Left lung (tissue), 4 donors: ENCODE measurements at regions not wholly inside any gene's neighbourhood (a gene's known extent, or its start where the extent isn't known, plus 50 kb on each side); places are given as distances from the start of the nearest gene placed in this dataset.
"Not testable (repeated sequence)": the region's sequence is repeated elsewhere in the genome, so short reads cannot be mapped to it uniquely, and the experiment has no call there.

Source experiments
- ATAC-seq: fragments of 200-7000 bp; cut with Tn5 transposase; one replicate; pipeline ENCODE4 v1.9.1; 2020; ENCODE audit warnings: moderate library complexity
- DNase-seq, 4 donors: peaks; one replicate each; pipeline ENCODE4 v3.0.0-alpha.2; 2013 to 2020
- H3K27ac ChIP-seq, 2 donors: fragments of 200-600 bp; sonication (generic) in 1 of 2; one replicate each; pipeline versions ENCODE4 v1.5.0 to v1.8.0; 2020 to 2021
- H3K27me3 ChIP-seq, 2 donors: fragments of 200-600 bp; sonication (generic) in 1 of 2; one replicate each; pipeline versions ENCODE4 v1.5.0 to v1.8.0; 2020 to 2021
- H3K36me3 ChIP-seq, 2 donors: fragments of 200-600 bp; sonication (generic) in 1 of 2; one replicate each; pipeline versions ENCODE4 v1.5.0 to v1.8.0; 2020 to 2021
- H3K4me1 ChIP-seq, 2 donors: fragments of 200-600 bp; one replicate each; pipeline ENCODE4 v1.8.0; 2021
- H3K4me3 ChIP-seq, 2 donors: fragments of 200-600 bp; sonication (generic) in 1 of 2; one replicate each; pipeline versions ENCODE4 v1.5.0 to v1.8.0; 2020 to 2021; ENCODE audit warnings: mild to moderate bottlenecking in 1 of 2
- H3K9me3 ChIP-seq, 2 donors: fragments of 200-600 bp; sonication (generic) in 1 of 2; one replicate each; pipeline versions ENCODE4 v1.5.0 to v1.8.0; 2020 to 2021
- CTCF ChIP-seq, 2 donors: fragments of 200-600 bp; sonication (generic) in 1 of 2; IDR thresholded peaks; one replicate each; pipeline versions ENCODE4 v1.5.0 to v1.8.0; 2021; ENCODE audit warnings: antibody characterized with exemption in 2 of 2
- intact Hi-C, 2 donors: fragments of 100-400 bp; cut with DNase I; formaldehyde crosslinking; loops; one replicate each; pipeline versions ENCODE4 v1.11.2 to v1.14.2; 2022
- donor health status: DM: no; HTN: yes; CAD: no.
- donor health status: DM: no; HTN: no; CAD: no.

- Histone ChIP-seq H3K4me3 (no peak overlapping the region), H3K36me3 (no peaks in the 10 kb centered on the region), H3K27me3 (no peaks in the 10 kb centered on the region), H3K4me1 (no peaks in the 10 kb centered on the region), H3K27ac (no peak overlapping the region), H3K9me3 (no peaks in the 10 kb centered on the region)
- intact Hi-C loops = no loop called here
- ATAC-seq = no peak
- no peak for TF ChIP-seq CTCF (IDR thresholded peaks at IDR 0.05)
- DNase-seq = no peak
Observed at GRCh38 chr9:22838266-22838665, 391.6 kb downstream of the DMRTA1 start.

- H3K4me1 ChIP-seq = no peaks in the 10 kb centered on the region
- no peaks in the 10 kb centered on the region for H3K27me3 ChIP-seq
- no peak overlapping the region for H3K4me3 ChIP-seq
- no peak for ATAC-seq
- intact Hi-C loops = no loop called here
- no peaks in the 10 kb centered on the region for H3K36me3 ChIP-seq
- no peak for TF ChIP-seq CTCF (IDR thresholded peaks at IDR 0.05)
- H3K27ac ChIP-seq = no peak overlapping the region
- peaks cover 0 to 13% of the 10 kb centered on the region in 2 donors for H3K9me3 ChIP-seq
- DNase-seq = no peak
Observed at GRCh38 chr9:22840641-22841040, 394.0 kb downstream of the DMRTA1 start.

- DNase-seq, H3K4me1 ChIP-seq, intact Hi-C loops, ATAC-seq, H3K27me3 ChIP-seq, H3K36me3 ChIP-seq, H3K4me3 ChIP-seq, H3K27ac ChIP-seq: not testable (repeated sequence)
- H3K9me3 ChIP-seq = peaks cover 0 to 45% of the 10 kb centered on the region in 2 donors
Observed at GRCh38 chr9:22845243-22845642, 398.6 kb downstream of the DMRTA1 start.

GRCh38 chr9:22855980-22856379, 409.4 kb downstream of the DMRTA1 start:
- Histone ChIP-seq H3K36me3 (no peaks in the 10 kb centered on the region), H3K4me1 (no peaks in the 10 kb centered on the region), H3K4me3 (no peak overlapping the region), H3K27ac (no peak overlapping the region), H3K9me3 (peaks cover 0 to 10% of the 10 kb centered on the region in 2 donors), H3K27me3 (no peaks in the 10 kb centered on the region)
- DNase-seq = no peak
- no peak for ATAC-seq
- intact Hi-C loops = no loop called here
- no peak for TF ChIP-seq CTCF (IDR thresholded peaks at IDR 0.05)

- DNase-seq = no peak
- no peak for ATAC-seq
- TF ChIP-seq CTCF (IDR thresholded peaks at IDR 0.05) = no peak
- intact Hi-C loops = no loop called here
- Histone ChIP-seq H3K9me3 (peaks cover 0 to 12% of the 10 kb centered on the region in 2 donors), H3K4me3 (no peak overlapping the region), H3K4me1 (no peaks in the 10 kb centered on the region), H3K27me3 (no peaks in the 10 kb centered on the region), H3K36me3 (no peaks in the 10 kb centered on the region), H3K27ac (no peak overlapping the region)
Observed at GRCh38 chr9:22857316-22857715, 410.7 kb downstream of the DMRTA1 start.

- intact Hi-C loops = no loop called here
- H3K4me3 ChIP-seq = no peak overlapping the region
- no peak for TF ChIP-seq CTCF (IDR thresholded peaks at IDR 0.05)
- DNase-seq (peak in 1 of 4 donors; percentile 76), ATAC-seq (no peak)
- H3K4me1 ChIP-seq = no peaks in the 10 kb centered on the region
- no peak overlapping the region for H3K27ac ChIP-seq
- H3K27me3 ChIP-seq = no peaks in the 10 kb centered on the region
- H3K9me3 ChIP-seq = peaks cover 0 to 17% of the 10 kb centered on the region in 2 donors
- no peaks in the 10 kb centered on the region for H3K36me3 ChIP-seq
Observed at GRCh38 chr9:22863106-22863505, 416.5 kb downstream of the DMRTA1 start.
